NCI-H526 (cell line): ENCODE measurements at regions not wholly inside any gene's neighbourhood (a gene's known extent, or its start where the extent isn't known, plus 50 kb on each side); places are given as distances from the start of the nearest gene placed in this dataset.
A peak's percentile ranks its signal among the peaks of the same experiment; 100 is the strongest.

Source experiments
- DNase-seq, 2 experiments: peaks; one replicate each; lab custom pipeline; 2025; lab: John Stamatoyannopoulos, UW

- DNase-seq: no peak
These were observed 73.9 kb downstream of the CASP3 start for GRCh38 chr4:184575306-184575705.

DNA sequence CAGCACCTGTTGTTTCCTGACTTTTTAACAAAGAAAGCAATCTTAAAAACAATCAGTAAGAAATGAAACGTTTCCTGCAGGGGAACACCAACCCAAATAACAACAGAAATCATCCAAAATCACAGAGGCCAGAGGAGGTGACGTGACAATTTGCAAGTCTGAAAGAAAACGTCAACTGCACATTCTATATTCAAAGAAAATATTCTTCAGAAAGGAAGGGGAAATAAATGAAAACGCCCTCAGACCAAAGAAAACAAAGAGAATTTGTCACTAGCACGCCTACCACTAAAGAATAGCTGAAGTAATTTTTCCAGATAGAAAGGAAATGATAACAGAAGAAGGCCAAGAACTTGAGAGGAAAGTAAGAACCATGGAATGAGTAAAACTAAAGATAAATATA is 74.4 kb downstream of the CASP3 start:
- DNase-seq: no peak

DNA sequence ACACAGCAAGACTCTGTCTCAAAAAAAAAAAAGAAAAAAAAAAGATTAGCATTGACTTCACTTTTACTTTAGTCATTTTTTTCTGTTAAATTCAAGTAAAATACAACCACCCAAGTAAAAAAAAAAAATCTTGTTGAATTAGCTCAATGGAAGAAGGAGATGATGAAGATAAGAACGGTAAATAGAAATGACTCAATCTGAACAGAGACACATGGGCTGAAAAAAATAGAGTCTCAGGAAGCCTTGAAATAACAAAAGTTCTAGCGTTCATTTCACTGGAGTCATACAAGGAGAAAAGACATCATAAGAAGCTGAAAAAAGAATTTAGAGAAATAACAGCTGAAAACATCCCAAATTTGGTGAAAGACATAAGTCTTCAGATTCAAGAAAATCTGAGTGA is 75.5 kb downstream of the CASP3 start:
- DNase-seq: no peak

DNA sequence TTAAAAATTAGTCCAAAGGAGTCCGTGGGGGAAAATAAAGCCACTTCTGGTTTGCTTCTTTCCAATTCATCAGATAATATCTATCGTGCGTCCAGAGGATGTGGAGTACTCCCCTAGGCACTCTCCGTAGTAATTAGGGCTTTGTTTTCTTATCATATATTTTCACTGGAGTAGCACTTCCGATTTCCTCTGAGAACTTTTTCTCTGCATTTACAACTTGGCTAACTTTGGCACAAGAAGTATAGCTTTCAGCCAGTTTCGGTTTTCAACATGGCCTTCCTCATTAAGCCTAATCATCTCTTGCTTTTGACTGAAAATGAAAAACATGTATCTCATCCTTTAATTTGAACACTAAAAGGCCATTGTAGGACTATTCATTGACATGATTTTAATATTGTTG is 80.5 kb downstream of the CASP3 start:
- DNase-seq: no peak

DNA sequence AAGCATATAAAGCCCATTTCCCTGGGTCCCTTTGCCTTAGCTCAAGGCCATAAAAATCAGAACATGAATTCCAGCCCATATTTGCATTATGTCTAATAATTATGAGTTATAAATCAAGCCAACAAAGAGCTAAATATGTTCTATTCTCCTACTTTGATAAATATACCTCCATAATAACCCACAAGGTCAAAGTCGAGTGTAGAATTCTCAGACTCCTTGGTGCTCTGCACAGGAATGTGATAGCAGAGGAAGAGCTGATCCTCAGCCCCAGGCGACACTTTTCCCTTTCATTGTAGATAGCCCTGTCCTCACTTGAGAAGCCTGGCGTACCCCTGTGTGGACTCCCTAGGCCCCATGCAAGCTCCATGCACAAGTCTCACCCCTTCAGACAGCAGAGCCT is 85.6 kb downstream of the CASP3 start:
- DNase-seq: peak in 1 of 2 experiments; percentile 31

DNA sequence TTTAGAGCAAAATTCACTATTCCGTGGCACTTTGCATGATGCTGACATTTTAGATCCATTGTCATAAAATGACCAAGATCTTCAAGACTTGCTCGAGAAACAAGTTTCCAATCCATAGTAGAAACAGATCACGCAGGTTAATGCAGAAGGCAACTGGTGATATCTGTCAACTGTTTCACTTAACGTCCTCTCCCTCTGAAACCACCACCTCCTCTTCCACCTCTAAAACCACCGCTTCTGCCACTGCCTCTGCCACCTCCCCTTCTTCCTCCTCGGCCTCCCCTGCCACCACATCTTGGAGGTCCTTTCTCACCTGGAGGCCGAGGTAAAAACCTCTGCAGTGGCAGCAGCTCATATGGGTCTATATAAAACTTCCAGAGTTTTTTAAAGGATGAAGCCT is 84.6 kb upstream of the IRF2 start:
- no peak for DNase-seq

DNA sequence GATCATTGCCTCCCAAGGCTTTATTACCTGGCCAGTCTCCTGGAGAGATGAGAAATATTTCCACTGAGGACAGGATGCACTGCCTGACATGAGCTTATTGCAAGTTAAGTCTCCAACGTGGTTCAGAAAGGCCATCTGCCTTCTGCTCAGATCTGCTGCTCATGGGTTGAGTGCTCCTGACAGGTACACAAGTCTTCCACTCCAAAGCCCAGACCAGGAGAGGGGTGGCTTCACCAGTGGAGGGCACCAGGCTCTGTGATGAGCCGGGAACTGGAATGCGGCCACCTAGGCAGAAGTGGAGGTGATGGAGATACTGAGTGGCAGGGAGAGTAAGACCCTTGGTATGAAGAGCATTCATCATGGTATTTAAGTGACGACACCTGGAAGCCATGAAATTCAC is 79.5 kb upstream of the IRF2 start:
- DNase-seq: no peak

DNA sequence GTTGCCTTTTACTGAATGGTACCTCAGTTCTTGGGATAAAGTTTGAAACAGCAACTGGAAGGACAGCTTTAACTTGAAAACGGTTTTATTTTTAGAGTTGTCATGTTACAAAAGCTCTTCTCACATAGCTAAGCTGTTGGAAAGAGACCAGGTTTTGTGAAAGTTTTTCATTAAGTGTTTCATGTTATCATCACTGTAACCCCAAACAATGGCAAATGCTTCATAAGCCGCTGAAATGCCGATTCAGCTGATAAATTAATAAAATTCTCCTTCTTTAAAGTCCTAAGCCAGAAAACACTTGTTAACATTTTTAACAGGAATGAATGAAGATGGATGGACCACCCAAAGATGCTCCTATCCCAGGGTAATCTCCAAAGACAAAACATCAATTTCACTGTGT is 76.1 kb upstream of the IRF2 start:
- no peak for DNase-seq

DNA sequence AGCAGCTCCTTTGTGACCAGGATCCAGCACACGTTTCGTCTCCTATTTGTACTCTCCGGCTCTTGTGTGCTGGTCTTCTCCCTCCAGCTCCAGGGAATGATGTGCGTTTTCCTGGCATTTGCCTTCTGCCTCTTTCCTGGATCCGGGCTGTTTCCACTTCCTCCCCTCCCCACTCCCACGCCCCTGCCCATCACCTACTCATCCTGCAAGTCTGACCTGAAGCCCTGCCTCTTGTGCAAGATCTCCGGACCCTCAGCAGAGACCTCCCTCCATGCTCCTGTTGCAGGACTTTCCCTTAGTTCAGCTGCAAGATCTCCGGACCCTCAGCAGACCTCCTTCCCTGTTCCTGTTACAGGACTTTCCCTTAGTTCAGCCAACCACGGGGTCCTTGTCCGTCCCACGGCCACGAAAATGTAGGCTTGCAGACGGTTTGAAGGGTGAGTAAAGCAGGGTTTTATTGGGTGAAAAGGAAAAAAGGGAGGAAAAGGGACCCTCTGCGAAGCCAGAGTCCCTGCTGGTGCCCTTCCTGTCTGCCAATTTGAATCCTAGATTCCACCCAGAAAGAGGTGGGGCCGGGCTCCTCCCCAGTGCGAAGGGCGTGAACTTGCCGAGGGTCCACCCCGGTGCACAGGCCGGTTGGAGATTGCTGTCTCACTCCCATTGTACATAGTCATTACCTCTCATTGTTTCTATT is 74.4 kb upstream of the IRF2 start:
- peak; percentile 46 to 77 for DNase-seq

DNA sequence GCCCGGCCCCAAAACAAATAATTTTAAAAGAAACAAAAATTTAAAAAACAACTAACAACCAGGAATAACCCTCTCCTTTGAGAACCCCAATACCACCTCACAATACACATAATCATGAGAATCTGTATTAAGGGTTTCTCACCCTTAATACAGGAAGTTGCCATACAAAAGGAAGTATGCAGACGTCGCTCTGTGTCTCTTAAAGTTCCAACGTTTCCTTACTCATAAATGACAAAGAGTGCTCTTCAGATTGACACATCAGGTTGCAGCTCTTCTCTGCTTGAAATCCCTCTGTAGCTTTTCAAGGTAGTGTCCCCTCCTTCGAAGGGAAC is 73.9 kb upstream of the IRF2 start:
- no peak for DNase-seq

GRCh38 chr4:184544788-184545409 is 70.5 kb upstream of the IRF2 start:
- no peak for DNase-seq

GRCh38 chr4:184541907-184542306 is 67.6 kb upstream of the IRF2 start:
- DNase-seq: no peak

GRCh38 chr4:184540307-184540706 is 66.0 kb upstream of the IRF2 start:
- DNase-seq: no peak

DNA sequence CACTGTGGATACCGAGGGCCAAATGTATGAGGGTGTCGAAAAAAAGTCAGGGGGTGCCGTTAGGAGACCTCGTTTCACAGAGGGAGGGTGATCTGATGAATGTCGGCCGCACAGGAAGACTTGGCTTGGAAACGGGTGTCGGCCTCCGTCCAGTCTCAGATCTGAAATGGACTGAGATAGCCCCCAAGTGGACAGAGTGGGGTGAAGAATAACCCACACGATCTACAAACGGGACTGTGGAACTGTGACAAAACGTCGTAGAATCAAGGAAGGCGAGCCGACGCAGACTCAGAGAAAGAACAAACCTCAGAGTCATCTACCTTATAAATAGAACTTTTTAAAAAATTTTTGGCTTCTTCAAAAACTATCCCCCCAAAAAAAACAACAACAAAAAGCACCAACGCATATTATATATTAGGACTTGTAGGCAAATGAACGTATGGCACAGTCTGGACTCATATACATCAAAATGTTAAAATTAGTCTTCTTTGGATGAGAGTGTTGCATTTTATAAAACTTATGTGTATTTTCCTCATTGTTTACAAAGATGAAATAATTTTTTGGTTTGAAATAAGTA is 63.8 kb upstream of the IRF2 start:
- DNase-seq: peak; percentile 78 to 89

DNA sequence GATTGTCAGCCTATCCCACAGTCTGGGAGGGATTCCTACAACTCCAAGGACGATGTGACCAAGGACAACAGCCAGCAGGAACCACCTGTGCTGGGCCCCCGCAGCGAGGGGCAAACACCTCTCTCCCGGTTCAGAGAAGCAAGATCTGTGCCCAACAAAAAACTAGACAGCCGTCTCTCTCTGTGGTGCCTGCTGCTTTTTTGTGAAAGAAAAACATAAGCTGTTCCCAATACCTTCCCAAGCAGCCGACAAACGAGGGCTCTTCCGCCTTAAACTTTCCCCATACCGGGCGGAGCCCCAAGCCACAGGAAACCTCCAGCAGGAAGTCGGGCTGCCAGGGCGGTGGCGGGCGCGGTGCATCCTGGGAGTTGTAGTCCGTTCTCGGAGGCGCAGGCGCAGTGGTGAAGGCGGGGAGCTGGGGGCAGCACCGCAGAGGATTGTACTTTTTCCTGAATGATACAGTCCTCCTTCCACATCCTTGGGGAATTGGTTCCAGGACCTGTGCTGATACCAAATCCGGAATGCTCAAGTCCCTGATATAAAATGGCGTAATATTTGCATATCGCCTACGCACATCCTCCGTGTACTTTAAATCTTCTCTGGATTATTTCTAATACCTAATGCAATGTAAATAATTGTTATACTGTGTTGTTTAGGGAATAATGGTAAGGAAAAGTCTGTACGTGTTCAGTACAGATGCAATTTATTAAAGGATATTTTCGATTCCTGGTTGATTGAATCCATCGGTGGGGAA is 63.1 kb upstream of the IRF2 start:
- peak; percentile 94 to 95 for DNase-seq

- no peak for DNase-seq
These were observed 62.5 kb upstream of the IRF2 start for GRCh38 chr4:184536881-184537248.

GRCh38 chr4:184536065-184536880 is 61.9 kb upstream of the IRF2 start:
- no peak for DNase-seq

GRCh38 chr4:184534511-184535391 is 60.4 kb upstream of the IRF2 start:
- DNase-seq: no peak

DNA sequence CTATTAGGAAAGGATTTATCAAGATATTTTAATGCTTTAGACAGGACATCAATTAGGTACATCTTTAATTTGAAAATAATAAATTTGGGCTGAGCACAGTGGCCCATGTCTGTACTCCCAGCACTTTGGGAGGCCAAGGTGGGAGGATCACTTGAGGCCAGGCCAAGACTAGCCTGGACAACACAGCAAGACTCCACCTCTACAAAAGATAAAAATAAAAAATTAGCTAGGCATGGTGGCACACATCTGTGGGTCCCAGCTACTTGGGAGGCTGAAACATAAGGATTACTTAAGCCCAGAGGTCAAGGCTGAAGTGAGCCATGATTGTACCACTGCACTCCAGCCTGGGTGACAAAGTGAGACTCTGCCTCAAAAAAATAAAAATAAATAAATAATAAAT is 59.6 kb upstream of the IRF2 start:
- DNase-seq: no peak

DNA sequence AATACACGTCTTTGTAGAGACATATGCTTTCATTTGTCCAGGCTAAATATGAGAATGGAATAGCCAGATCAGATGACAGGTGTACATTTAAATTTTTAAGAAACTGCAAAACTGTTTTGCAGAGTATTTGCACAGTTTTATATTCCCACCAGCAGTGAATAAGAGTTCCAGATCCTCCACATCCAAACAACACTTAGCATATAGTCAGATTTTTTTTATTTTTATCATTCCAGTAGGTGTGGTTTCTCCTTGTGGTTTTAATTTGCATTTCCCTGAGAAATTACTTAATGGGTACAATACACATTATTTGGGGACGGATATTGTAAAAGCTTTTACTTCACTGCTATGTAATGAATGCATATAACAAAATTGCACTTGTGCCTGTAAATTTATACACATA is 56.7 kb upstream of the IRF2 start:
- DNase-seq: peak; percentile 78 to 83

GRCh38 chr4:184529283-184529682 is 54.9 kb upstream of the IRF2 start:
- DNase-seq: no peak
